Hepatic stellate cell (primary cell): ENCODE measurements at regions not wholly inside any gene's neighbourhood (a gene's known extent, or its start where the extent isn't known, plus 50 kb on each side); places are given as distances from the start of the nearest gene placed in this dataset.

Experiments
- DNase-seq: peaks from one replicate; pipeline ENCODE4 v3.0.0; 2011; ENCODE audit warnings: low spot score

GRCh38 chr16:79756571-79756970, 156.0 kb upstream of the MAF start:
- DNase-seq, result no peak

- DNase-seq, result no peak
These were observed 154.0 kb upstream of the MAF start for GRCh38 chr16:79754501-79754900.

- no peak for DNase-seq
These were observed 153.5 kb upstream of the MAF start for GRCh38 chr16:79754081-79754480.

GRCh38 chr16:79753286-79753685, 152.7 kb upstream of the MAF start:
- no peak for DNase-seq

GRCh38 chr16:79752396-79752795, 151.9 kb upstream of the MAF start:
- no peak for DNase-seq

- no peak for DNase-seq
These were observed 151.1 kb upstream of the MAF start for GRCh38 chr16:79751471-79752184.

- DNase-seq, result no peak
These were observed 149.8 kb upstream of the MAF start for GRCh38 chr16:79750311-79750710.

GRCh38 chr16:79748629-79749028, 148.1 kb upstream of the MAF start:
- DNase-seq, result no peak

GRCh38 chr16:79747688-79748087, 147.2 kb upstream of the MAF start:
- no peak for DNase-seq

- no peak for DNase-seq
These were observed 139.7 kb upstream of the MAF start for GRCh38 chr16:79740252-79740651.

GRCh38 chr16:79735271-79735670, 134.7 kb upstream of the MAF start:
- no peak for DNase-seq

- no peak for DNase-seq
These were observed 134.2 kb upstream of the MAF start for GRCh38 chr16:79734721-79735120.

GRCh38 chr16:79728923-79729240, 128.3 kb upstream of the MAF start:
- no peak for DNase-seq

- no peak for DNase-seq
These were observed 127.7 kb upstream of the MAF start for GRCh38 chr16:79728048-79728922.

GRCh38 chr16:79726902-79727301, 126.4 kb upstream of the MAF start:
- DNase-seq, result no peak

GRCh38 chr16:79725051-79725450, 124.5 kb upstream of the MAF start:
- DNase-seq, result no peak

- no peak for DNase-seq
These were observed 123.1 kb upstream of the MAF start for GRCh38 chr16:79723583-79724168.

- DNase-seq, result no peak
These were observed 120.7 kb upstream of the MAF start for GRCh38 chr16:79721270-79721669.

- no peak for DNase-seq
These were observed 117.0 kb upstream of the MAF start for GRCh38 chr16:79717333-79718137.

GRCh38 chr16:79716645-79717332, 116.3 kb upstream of the MAF start:
- DNase-seq, result no peak

- no peak for DNase-seq
These were observed 114.5 kb upstream of the MAF start for GRCh38 chr16:79715061-79715460.

GRCh38 chr16:79714440-79714839, 113.9 kb upstream of the MAF start:
- no peak for DNase-seq
